Tibial nerve (tissue), 4 donors: ENCODE measurements at regions not wholly inside any gene's neighbourhood (a gene's known extent, or its start where the extent isn't known, plus 50 kb on each side); places are given as distances from the start of the nearest gene placed in this dataset. TPM values are rescaled to one million over a fixed set of nuclear protein-coding genes. Genes with fewer than 3 reads are reported as not detected.

Source experiments
- DNase-seq, 2 donors: peaks; one replicate each; pipeline ENCODE4 v3.0.0-alpha.2; 2019; ENCODE audit warnings: low spot score in 2 of 2
- H3K27ac ChIP-seq, 4 donors: fragments of 200-600 bp; sonication (generic) in 3 of 4; one replicate each; pipeline ENCODE4 v1.5.1; 2017 to 2019; ENCODE audit warnings: mild to moderate bottlenecking in 1 of 4
- H3K27me3 ChIP-seq, 2 donors: fragments of 200-600 bp; sonication (generic) in 1 of 2; one replicate each; pipeline versions ENCODE4 v1.5.1 to v1.6.0; 2017 to 2019
- H3K36me3 ChIP-seq, 3 donors: fragments of 200-600 bp; sonication (generic); one replicate each; pipeline ENCODE4 v1.5.1; 2018 to 2019
- H3K4me1 ChIP-seq, 4 donors: fragments of 200-600 bp; sonication (generic) in 3 of 4; one replicate each; pipeline ENCODE4 v1.5.1; 2017 to 2019
- H3K4me3 ChIP-seq, 4 donors: fragments of 200-600 bp; sonication (generic) in 3 of 4; one replicate each; pipeline ENCODE4 v1.5.1; 2017 to 2019; ENCODE audit warnings: mild to moderate bottlenecking in 1 of 4, moderate library complexity in 1 of 4
- H3K9me3 ChIP-seq, 4 donors: fragments of 200-600 bp; sonication (generic) in 3 of 4; one replicate each; pipeline ENCODE4 v1.5.1; 2017 to 2019
- EP300 ChIP-seq, 2 donors: sonication (generic); formaldehyde crosslinking; IDR thresholded peaks; one replicate each; pipeline ENCODE4 v1.6.1; 2017; ENCODE audit warnings: antibody characterized with exemption in 2 of 2, mild to moderate bottlenecking in 1 of 2
- POLR2A ChIP-seq, 2 donors: fragments of 450-650 bp; IDR thresholded peaks; one replicate each; pipeline ENCODE4 v1.6.1; 2017; ENCODE audit warnings: antibody characterized with exemption in 2 of 2, mild to moderate bottlenecking in 2 of 2, moderate library complexity in 2 of 2
- WGBS, 2 donors: methylation state at CpG; one replicate each; pipeline ENCODE4 v1.1.5; 2018; 5-methylcytosine and 5-hydroxymethylcytosine counted together
- small RNA-seq: library from RNA; depleted of rRNA; stranded (forward); fragments of <200 nt; gene quantifications from one replicate; pipeline ENCODE3, GENCODE V24; 2016
- TF ChIP-seq, protein P1 (sequence below), 5 experiments: fragments of 200-600 bp in 3 of 5; fragments of 450-650 bp in 2 of 5; sonication (generic) in 3 of 5; IDR thresholded peaks; one replicate each; pipeline ENCODE4 v1.5.1; 2016 to 2019; ENCODE audit warnings: antibody characterized with exemption in 5 of 5, mild to moderate bottlenecking in 3 of 5, moderate library complexity in 2 of 5

- no peak for TF ChIP-seq POLR2A (IDR thresholded peaks at IDR 0.05)
- TF ChIP-seq, protein P1, sequence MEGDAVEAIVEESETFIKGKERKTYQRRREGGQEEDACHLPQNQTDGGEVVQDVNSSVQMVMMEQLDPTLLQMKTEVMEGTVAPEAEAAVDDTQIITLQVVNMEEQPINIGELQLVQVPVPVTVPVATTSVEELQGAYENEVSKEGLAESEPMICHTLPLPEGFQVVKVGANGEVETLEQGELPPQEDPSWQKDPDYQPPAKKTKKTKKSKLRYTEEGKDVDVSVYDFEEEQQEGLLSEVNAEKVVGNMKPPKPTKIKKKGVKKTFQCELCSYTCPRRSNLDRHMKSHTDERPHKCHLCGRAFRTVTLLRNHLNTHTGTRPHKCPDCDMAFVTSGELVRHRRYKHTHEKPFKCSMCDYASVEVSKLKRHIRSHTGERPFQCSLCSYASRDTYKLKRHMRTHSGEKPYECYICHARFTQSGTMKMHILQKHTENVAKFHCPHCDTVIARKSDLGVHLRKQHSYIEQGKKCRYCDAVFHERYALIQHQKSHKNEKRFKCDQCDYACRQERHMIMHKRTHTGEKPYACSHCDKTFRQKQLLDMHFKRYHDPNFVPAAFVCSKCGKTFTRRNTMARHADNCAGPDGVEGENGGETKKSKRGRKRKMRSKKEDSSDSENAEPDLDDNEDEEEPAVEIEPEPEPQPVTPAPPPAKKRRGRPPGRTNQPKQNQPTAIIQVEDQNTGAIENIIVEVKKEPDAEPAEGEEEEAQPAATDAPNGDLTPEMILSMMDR (IDR thresholded peaks at IDR 0.05) = no peak
- TF ChIP-seq EP300 (IDR thresholded peaks at IDR 0.05) = no peak
- WGBS, 2 donors = 73 to 75% methylated on average over 12 of the region's 12 CpGs
- Histone ChIP-seq H3K9me3 (no peaks in the 10 kb centered on the region), H3K4me3 (no peak overlapping the region), H3K4me1 (peaks cover 0 to 4% (median 0%) of the 10 kb centered on the region in 4 donors), H3K36me3 (no peaks in the 10 kb centered on the region), H3K27me3 (no peaks in the 10 kb centered on the region), H3K27ac (no peak overlapping the region)
- DNase-seq = no peak
These were observed 53.1 kb upstream of the RUNX3 start for GRCh38 chr1:24983006-24983680.

- Histone ChIP-seq H3K27me3 (no peaks in the 10 kb centered on the region), H3K27ac (no peak overlapping the region), H3K4me1 (peaks cover 0 to 4% (median 0%) of the 10 kb centered on the region in 4 donors), H3K9me3 (peaks cover 0 to 12% (median under 1%) of the 10 kb centered on the region in 4 donors), H3K36me3 (no peaks in the 10 kb centered on the region), H3K4me3 (no peak overlapping the region)
- TF ChIP-seq POLR2A (IDR thresholded peaks at IDR 0.05) (no peak), EP300 (IDR thresholded peaks at IDR 0.05) (no peak)
- TF ChIP-seq, protein P1 (IDR thresholded peaks at IDR 0.05) = no peak
- WGBS, 2 donors = 70 to 76% methylated on average over 11 of the region's 11 CpGs
- DNase-seq = no peak
These were observed 51.5 kb upstream of the RUNX3 start for GRCh38 chr1:24981631-24982005.

DNA sequence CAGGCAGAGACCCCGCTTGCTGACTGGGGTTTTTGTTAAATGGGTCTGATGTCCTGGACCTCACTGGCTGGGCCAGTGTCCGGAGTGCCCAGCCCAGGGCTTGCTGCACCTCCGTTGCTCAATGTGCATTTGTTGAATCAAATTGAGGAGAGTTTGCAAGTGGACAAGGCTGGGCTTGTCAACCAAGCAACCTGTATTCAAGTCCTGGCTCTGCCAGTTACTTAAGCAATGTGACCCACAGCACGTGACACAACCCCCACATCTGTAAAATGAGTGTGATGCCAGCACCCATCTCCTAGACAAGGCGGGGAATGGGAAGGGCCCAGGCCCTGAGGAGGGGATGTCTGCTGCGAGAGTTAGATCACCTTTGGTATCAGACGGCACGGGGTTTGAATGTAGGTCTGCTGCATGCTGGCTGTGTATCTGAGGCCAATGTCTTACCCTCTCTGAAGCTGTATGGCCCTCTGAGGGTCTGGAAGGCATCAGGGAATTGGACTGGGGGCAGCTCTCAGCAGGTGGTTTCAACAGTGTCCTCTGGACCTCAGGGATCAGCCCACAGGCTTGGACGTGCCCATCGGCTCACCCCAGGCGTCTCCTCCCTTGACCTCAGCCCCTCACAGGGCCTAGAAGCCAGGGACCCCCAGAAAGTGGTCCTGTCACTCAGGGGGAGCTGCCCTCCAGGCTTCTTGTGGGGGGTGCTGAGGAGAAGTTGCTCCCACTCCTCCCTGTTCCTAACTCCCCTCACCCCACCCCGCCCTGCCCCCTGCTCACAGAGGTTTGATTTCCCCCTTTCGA, 51.0 kb upstream of the RUNX3 start:
- Histone ChIP-seq H3K27ac (no peak overlapping the region), H3K27me3 (no peaks in the 10 kb centered on the region), H3K4me3 (no peak overlapping the region), H3K9me3 (peaks cover 0 to 18% (median 5%) of the 10 kb centered on the region in 4 donors), H3K4me1 (peaks cover 0 to 4% (median 0%) of the 10 kb centered on the region in 4 donors), H3K36me3 (no peaks in the 10 kb centered on the region)
- DNase-seq = no peak
- WGBS, 2 donors = 85 to 91% methylated on average over 11 to 12 of the region's 13 CpGs
- no peak for TF ChIP-seq EP300 (IDR thresholded peaks at IDR 0.05)
- TF ChIP-seq POLR2A (IDR thresholded peaks at IDR 0.05) = no peak
- TF ChIP-seq, protein P1 (IDR thresholded peaks at IDR 0.05) = no peak

Small RNAs in the stretch of these regions (small RNA-seq; reads per million reads assigned to genes)
- gene MIR4425 = not detected
